ENCODE measurements at regions not wholly inside any gene's neighbourhood (a gene's known extent, or its start where the extent isn't known, plus 50 kb on each side); places are given as distances from the start of the nearest gene placed in this dataset.

DNA sequence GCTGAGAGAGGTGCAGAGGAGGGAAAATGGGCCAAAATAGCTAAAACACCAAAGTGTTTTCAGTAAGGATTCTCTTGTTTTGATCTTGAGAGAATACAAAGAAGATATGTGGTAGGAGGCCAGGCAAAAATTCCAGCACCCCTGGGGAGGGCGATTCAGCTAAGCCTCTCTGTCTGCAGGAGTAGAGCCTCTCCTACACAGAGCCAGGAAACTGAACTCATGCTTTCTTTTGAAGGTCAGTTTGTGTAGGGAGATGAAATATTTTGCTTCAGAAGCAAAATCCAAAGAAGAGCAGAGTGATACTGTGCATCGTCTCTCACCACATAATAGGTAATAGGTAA is 565.0 kb downstream of the FGF9 start:
- Histone ChIP-seq H2BK120ac (ENCODE audit: insufficient read depth, low read length, poor library complexity) (no peak overlapping the region), H2BK5ac (ENCODE audit: low read depth, low read length, poor library complexity) (no peak overlapping the region), H3K79me2 (ENCODE audit: control insufficient read depth, insufficient read depth, low read length, poor library complexity) (no peaks in the 10 kb centered on the region), H3K9me3 (ENCODE audit: insufficient read depth, low read depth, low read length) (peaks cover 1% of the 10 kb centered on the region), H4K91ac (ENCODE audit: low read depth, low read length) (no peak overlapping the region), H4K8ac (ENCODE audit: low read depth, low read length) (no peak overlapping the region), H3K9ac (ENCODE audit: low read length) (no peak overlapping the region), H3K18ac (ENCODE audit: low read length) (no peak overlapping the region), H3K79me1 (ENCODE audit: low read length) (no peaks in the 10 kb centered on the region), H4K12ac (ENCODE audit: low read depth, low read length) (no peak overlapping the region), H3K4me1 (ENCODE audit: control insufficient read depth in 1 of 2, insufficient read depth in 2 of 2, low read length in 2 of 2) (peaks cover 0 to 3% of the 10 kb centered on the region in 2 experiments), H3K27ac (ENCODE audit: low read depth, low read length) (no peak overlapping the region), H3K14ac (ENCODE audit: low read length) (no peak overlapping the region), H3K4me2 (ENCODE audit: low read length) (no peak overlapping the region), H2BK12ac (ENCODE audit: low read length) (no peak overlapping the region), H3K27me3 (ENCODE audit: insufficient read depth, low read length) (no peaks in the 10 kb centered on the region), H3K4ac (ENCODE audit: low read depth, low read length) (no peak overlapping the region), H3K36me3 (ENCODE audit: control insufficient read depth in 1 of 2, insufficient read depth in 2 of 2, low read length in 2 of 2) (no peaks in the 10 kb centered on the region), H2AFZ (ENCODE audit: insufficient read depth, low read length, poor library complexity) (no peak overlapping the region), H2AK5ac (ENCODE audit: low read length) (no peak overlapping the region), H3K23ac (ENCODE audit: low read length) (no peak overlapping the region), H3K4me3 (ENCODE audit: low read depth, low read length) (no peak overlapping the region)
- no peak for DNase-seq
- WGBS (ENCODE audit: extremely low coverage, insufficient coverage, insufficient read length), result no CpG with 5 or more reads among the region's 2 CpGs

DNA sequence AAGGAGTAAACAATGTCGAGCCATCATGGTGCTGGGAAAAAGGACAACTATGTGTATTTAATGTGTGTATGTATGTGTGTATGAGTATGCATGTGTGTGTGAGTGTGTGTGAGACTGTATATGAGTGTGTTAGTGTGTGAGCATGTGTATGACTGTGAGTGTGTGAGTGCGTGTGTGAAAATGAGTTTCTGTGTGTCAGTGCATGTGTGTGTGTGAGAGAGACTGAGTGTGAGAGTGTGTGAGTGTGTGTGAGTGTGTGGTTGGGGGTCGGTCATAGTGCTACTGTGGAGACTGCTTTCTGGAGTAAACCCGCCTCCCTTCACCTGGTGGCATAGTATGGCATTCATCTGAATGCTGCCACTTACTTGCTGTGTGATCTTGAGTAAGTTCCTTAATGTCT is 567.4 kb downstream of the FGF9 start:
- no peak overlapping the region for H3K27ac ChIP-seq (ENCODE audit: low read depth, low read length)
- DNase-seq, result no peak
- H3K14ac ChIP-seq (ENCODE audit: low read length), result no peak overlapping the region
- H3K4me1 ChIP-seq (ENCODE audit: control insufficient read depth in 1 of 2, insufficient read depth in 2 of 2, low read length in 2 of 2), result peaks cover 0 to 3% of the 10 kb centered on the region in 2 experiments
- H3K4me2 ChIP-seq (ENCODE audit: low read length), result no peak overlapping the region
- no peak overlapping the region for H3K9ac ChIP-seq (ENCODE audit: low read length)
- H3K23ac ChIP-seq (ENCODE audit: low read length), result peak overlapping the region; percentile 0
- no peak overlapping the region for H4K8ac ChIP-seq (ENCODE audit: low read depth, low read length)
- H2BK120ac ChIP-seq (ENCODE audit: insufficient read depth, low read length, poor library complexity), result no peak overlapping the region
- H3K79me2 ChIP-seq (ENCODE audit: control insufficient read depth, insufficient read depth, low read length, poor library complexity), result no peaks in the 10 kb centered on the region
- H4K12ac ChIP-seq (ENCODE audit: low read depth, low read length), result no peak overlapping the region
- 100% methylated on average over 1 of the region's 4 CpGs for WGBS (ENCODE audit: extremely low coverage, insufficient coverage, insufficient read length)
- H3K9me3 ChIP-seq (ENCODE audit: insufficient read depth, low read depth, low read length), result peaks cover 1% of the 10 kb centered on the region
- no peak overlapping the region for H3K18ac ChIP-seq (ENCODE audit: low read length)
- no peaks in the 10 kb centered on the region for H3K27me3 ChIP-seq (ENCODE audit: insufficient read depth, low read length)
- no peak overlapping the region for H2BK5ac ChIP-seq (ENCODE audit: low read depth, low read length, poor library complexity)
- H3K4me3 ChIP-seq (ENCODE audit: low read depth, low read length), result no peak overlapping the region
- H3K4ac ChIP-seq (ENCODE audit: low read depth, low read length), result no peak overlapping the region
- H3K79me1 ChIP-seq (ENCODE audit: low read length), result no peaks in the 10 kb centered on the region
- H2AK5ac ChIP-seq (ENCODE audit: low read length), result no peak overlapping the region
- H2AFZ ChIP-seq (ENCODE audit: insufficient read depth, low read length, poor library complexity), result no peak overlapping the region
- no peaks in the 10 kb centered on the region for H3K36me3 ChIP-seq (ENCODE audit: control insufficient read depth in 1 of 2, insufficient read depth in 2 of 2, low read length in 2 of 2)
- no peak overlapping the region for H2BK12ac ChIP-seq (ENCODE audit: low read length)
- H4K91ac ChIP-seq (ENCODE audit: low read depth, low read length), result no peak overlapping the region

- Histone ChIP-seq H3K4me1 (ENCODE audit: control insufficient read depth in 1 of 2, insufficient read depth in 2 of 2, low read length in 2 of 2) (peaks cover 0 to under 1% of the 10 kb centered on the region in 2 experiments), H3K4me2 (ENCODE audit: low read length) (no peak overlapping the region), H4K91ac (ENCODE audit: low read depth, low read length) (no peak overlapping the region), H3K27me3 (ENCODE audit: insufficient read depth, low read length) (no peaks in the 10 kb centered on the region), H3K4me3 (ENCODE audit: low read depth, low read length) (no peak overlapping the region), H2AFZ (ENCODE audit: insufficient read depth, low read length, poor library complexity) (no peak overlapping the region), H3K79me2 (ENCODE audit: control insufficient read depth, insufficient read depth, low read length, poor library complexity) (no peaks in the 10 kb centered on the region), H3K36me3 (ENCODE audit: control insufficient read depth in 1 of 2, insufficient read depth in 2 of 2, low read length in 2 of 2) (no peaks in the 10 kb centered on the region), H4K12ac (ENCODE audit: low read depth, low read length) (no peak overlapping the region), H3K79me1 (ENCODE audit: low read length) (no peaks in the 10 kb centered on the region), H3K4ac (ENCODE audit: low read depth, low read length) (no peak overlapping the region), H3K9me3 (ENCODE audit: insufficient read depth, low read depth, low read length) (peaks cover 1% of the 10 kb centered on the region), H3K27ac (ENCODE audit: low read depth, low read length) (no peak overlapping the region), H3K18ac (ENCODE audit: low read length) (no peak overlapping the region), H2BK5ac (ENCODE audit: low read depth, low read length, poor library complexity) (no peak overlapping the region), H3K14ac (ENCODE audit: low read length) (no peak overlapping the region), H3K23ac (ENCODE audit: low read length) (no peak overlapping the region), H2BK12ac (ENCODE audit: low read length) (no peak overlapping the region), H4K8ac (ENCODE audit: low read depth, low read length) (no peak overlapping the region), H3K9ac (ENCODE audit: low read length) (no peak overlapping the region), H2AK5ac (ENCODE audit: low read length) (no peak overlapping the region), H2BK120ac (ENCODE audit: insufficient read depth, low read length, poor library complexity) (no peak overlapping the region)
- no CpG with 5 or more reads among the region's 1 CpG for WGBS (ENCODE audit: extremely low coverage, insufficient coverage, insufficient read length)
- DNase-seq, result no peak
Observed at GRCh38 chr13:22240716-22241115, 569.8 kb downstream of the FGF9 start.

- Histone ChIP-seq H3K18ac (ENCODE audit: low read length) (no peak overlapping the region), H4K12ac (ENCODE audit: low read depth, low read length) (no peak overlapping the region), H3K4me3 (ENCODE audit: low read depth, low read length) (no peak overlapping the region), H3K9me3 (ENCODE audit: insufficient read depth, low read depth, low read length) (no peaks in the 10 kb centered on the region), H2AFZ (ENCODE audit: insufficient read depth, low read length, poor library complexity) (no peak overlapping the region), H3K23ac (ENCODE audit: low read length) (no peak overlapping the region), H3K14ac (ENCODE audit: low read length) (no peak overlapping the region), H3K79me1 (ENCODE audit: low read length) (no peaks in the 10 kb centered on the region), H2BK12ac (ENCODE audit: low read length) (no peak overlapping the region), H3K9ac (ENCODE audit: low read length) (no peak overlapping the region), H2BK120ac (ENCODE audit: insufficient read depth, low read length, poor library complexity) (no peak overlapping the region), H2BK5ac (ENCODE audit: low read depth, low read length, poor library complexity) (no peak overlapping the region), H3K79me2 (ENCODE audit: control insufficient read depth, insufficient read depth, low read length, poor library complexity) (no peaks in the 10 kb centered on the region), H3K27me3 (ENCODE audit: insufficient read depth, low read length) (no peaks in the 10 kb centered on the region), H3K4me1 (ENCODE audit: control insufficient read depth in 1 of 2, insufficient read depth in 2 of 2, low read length in 2 of 2) (no peaks in the 10 kb centered on the region), H4K91ac (ENCODE audit: low read depth, low read length) (no peak overlapping the region), H3K4me2 (ENCODE audit: low read length) (no peak overlapping the region), H3K36me3 (ENCODE audit: control insufficient read depth in 1 of 2, insufficient read depth in 2 of 2, low read length in 2 of 2) (no peaks in the 10 kb centered on the region), H3K4ac (ENCODE audit: low read depth, low read length) (no peak overlapping the region), H2AK5ac (ENCODE audit: low read length) (no peak overlapping the region), H3K27ac (ENCODE audit: low read depth, low read length) (no peak overlapping the region), H4K8ac (ENCODE audit: low read depth, low read length) (no peak overlapping the region)
- DNase-seq, result no peak
- WGBS (ENCODE audit: extremely low coverage, insufficient coverage, insufficient read length), result no CpG with 5 or more reads among the region's 9 CpGs
Observed at GRCh38 chr13:22243469-22244163, 572.7 kb downstream of the FGF9 start.
